Prostate gland (tissue), 2 donors: ENCODE measurements at regions not wholly inside any gene's neighbourhood (a gene's known extent, or its start where the extent isn't known, plus 50 kb on each side); places are given as distances from the start of the nearest gene placed in this dataset.

Source experiments
- CTCF ChIP-seq, 4 experiments: fragments of 200-600 bp in 2 of 4; fragments of 450-650 bp in 2 of 4; sonication (generic) in 2 of 4; IDR thresholded peaks; 1 replicate in 3 of 4; 2 replicates in 1 of 4; pipeline ENCODE4 v1.5.1; 2016 to 2019; ENCODE audit warnings: antibody characterized with exemption in 4 of 4, mild to moderate bottlenecking in 2 of 4, moderate library complexity in 2 of 4
- POLR2A ChIP-seq: fragments of 450-650 bp; IDR thresholded peaks from one replicate; pipeline ENCODE4 v1.6.1; 2016; ENCODE audit warnings: antibody characterized with exemption, mild to moderate bottlenecking
- POLR2AphosphoS5 ChIP-seq: sonication (generic); formaldehyde crosslinking; IDR thresholded peaks from one replicate; pipeline ENCODE4 v1.6.1; 2017; ENCODE audit warnings: antibody characterized with exemption

- no peak for TF ChIP-seq CTCF (IDR thresholded peaks at IDR 0.05)
- TF ChIP-seq POLR2A: no peak
- no peak for TF ChIP-seq POLR2AphosphoS5
Observed at GRCh38 chr11:95302211-95302610, 71.2 kb upstream of the SESN3 start.
